Nephron progenitor cell (in vitro differentiated cells): ENCODE measurements at regions not wholly inside any gene's neighbourhood (a gene's known extent, or its start where the extent isn't known, plus 50 kb on each side); places are given as distances from the start of the nearest gene placed in this dataset.

Source experiments
- DNase-seq: peaks from one replicate; pipeline ENCODE4 v3.0.0; 2021
- H3K27ac Mint-ChIP-seq: 2 replicates; pipeline ENCODE4 v1.8.0; 2021; ENCODE audit warnings: mild to moderate bottlenecking, moderate library complexity, mixed read lengths
- H3K27me3 Mint-ChIP-seq: 2 replicates; pipeline ENCODE4 v1.8.0; 2021; ENCODE audit warnings: mild to moderate bottlenecking, low read depth, mixed read lengths; ENCODE audit not compliant: poor library complexity
- H3K36me3 Mint-ChIP-seq: 2 replicates; pipeline ENCODE4 v1.8.0; 2021; ENCODE audit warnings: low read depth, mixed read lengths
- H3K4me1 Mint-ChIP-seq: 2 replicates; pipeline ENCODE4 v1.8.0; 2021; ENCODE audit warnings: mixed read lengths
- H3K4me3 Mint-ChIP-seq: 2 replicates; pipeline ENCODE4 v1.8.0; 2021; ENCODE audit warnings: mild to moderate bottlenecking, moderate library complexity, mixed read lengths
- H3K9me3 Mint-ChIP-seq: 2 replicates; pipeline ENCODE4 v1.8.0; 2021; ENCODE audit warnings: mild to moderate bottlenecking, moderate library complexity, mixed read lengths
- TF ChIP-seq, protein P1 (sequence below): fragments of 200-600 bp; sonication (generic); IDR thresholded peaks from 2 replicates; pipeline ENCODE4 v1.5.0; 2021; ENCODE audit warnings: antibody characterized with exemption

DNA sequence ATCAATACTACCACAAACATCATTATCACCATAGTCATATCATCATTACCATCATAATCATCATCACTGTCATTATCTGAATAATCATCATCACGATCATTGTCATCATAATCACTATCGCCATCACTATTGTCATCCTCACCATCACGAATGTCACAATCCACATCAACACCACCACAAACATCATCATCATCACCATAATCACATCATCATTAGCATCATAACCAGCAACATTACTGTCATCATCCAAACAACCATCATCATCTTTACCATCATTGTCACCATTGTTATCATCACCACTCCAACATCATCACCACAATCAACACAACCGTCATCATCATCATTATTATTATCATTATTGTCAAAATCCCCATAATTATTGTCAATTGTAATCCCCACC lies 61.2 kb downstream of the MBD3L1 start:
- Mint-ChIP-seq H3K27me3 (no peaks in the 10 kb centered on the region), H3K27ac (no peak overlapping the region), H3K4me1 (no peaks in the 10 kb centered on the region), H3K36me3 (no peaks in the 10 kb centered on the region), H3K9me3 (no peaks in the 10 kb centered on the region), H3K4me3 (no peak overlapping the region)
- TF ChIP-seq, protein P1, sequence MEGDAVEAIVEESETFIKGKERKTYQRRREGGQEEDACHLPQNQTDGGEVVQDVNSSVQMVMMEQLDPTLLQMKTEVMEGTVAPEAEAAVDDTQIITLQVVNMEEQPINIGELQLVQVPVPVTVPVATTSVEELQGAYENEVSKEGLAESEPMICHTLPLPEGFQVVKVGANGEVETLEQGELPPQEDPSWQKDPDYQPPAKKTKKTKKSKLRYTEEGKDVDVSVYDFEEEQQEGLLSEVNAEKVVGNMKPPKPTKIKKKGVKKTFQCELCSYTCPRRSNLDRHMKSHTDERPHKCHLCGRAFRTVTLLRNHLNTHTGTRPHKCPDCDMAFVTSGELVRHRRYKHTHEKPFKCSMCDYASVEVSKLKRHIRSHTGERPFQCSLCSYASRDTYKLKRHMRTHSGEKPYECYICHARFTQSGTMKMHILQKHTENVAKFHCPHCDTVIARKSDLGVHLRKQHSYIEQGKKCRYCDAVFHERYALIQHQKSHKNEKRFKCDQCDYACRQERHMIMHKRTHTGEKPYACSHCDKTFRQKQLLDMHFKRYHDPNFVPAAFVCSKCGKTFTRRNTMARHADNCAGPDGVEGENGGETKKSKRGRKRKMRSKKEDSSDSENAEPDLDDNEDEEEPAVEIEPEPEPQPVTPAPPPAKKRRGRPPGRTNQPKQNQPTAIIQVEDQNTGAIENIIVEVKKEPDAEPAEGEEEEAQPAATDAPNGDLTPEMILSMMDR: no peak
- DNase-seq: no peak

DNA sequence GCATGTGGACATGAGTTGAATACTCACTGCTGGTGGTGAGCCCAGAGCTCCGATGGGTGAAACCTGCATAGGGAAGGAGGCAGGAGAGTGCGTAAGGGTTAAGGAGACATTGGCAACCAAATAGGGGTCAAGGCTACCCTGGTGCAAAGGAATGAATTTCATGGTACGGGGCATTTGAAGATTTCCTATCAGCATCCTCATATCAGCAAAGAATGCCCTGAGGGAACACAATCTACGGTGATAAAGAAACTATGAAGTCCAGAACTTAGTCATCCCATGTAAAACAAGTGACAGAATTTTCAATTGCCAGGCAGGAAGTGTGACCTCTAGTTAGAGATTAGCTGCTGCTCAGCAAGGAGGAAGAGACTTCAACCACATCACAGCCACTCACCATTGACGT lies 64.9 kb downstream of the MBD3L1 start:
- Mint-ChIP-seq H3K9me3 (no peaks in the 10 kb centered on the region), H3K27ac (no peak overlapping the region), H3K4me1 (no peaks in the 10 kb centered on the region), H3K36me3 (no peaks in the 10 kb centered on the region), H3K27me3 (no peaks in the 10 kb centered on the region), H3K4me3 (no peak overlapping the region)
- no peak for DNase-seq
- TF ChIP-seq, protein P1: no peak

DNA sequence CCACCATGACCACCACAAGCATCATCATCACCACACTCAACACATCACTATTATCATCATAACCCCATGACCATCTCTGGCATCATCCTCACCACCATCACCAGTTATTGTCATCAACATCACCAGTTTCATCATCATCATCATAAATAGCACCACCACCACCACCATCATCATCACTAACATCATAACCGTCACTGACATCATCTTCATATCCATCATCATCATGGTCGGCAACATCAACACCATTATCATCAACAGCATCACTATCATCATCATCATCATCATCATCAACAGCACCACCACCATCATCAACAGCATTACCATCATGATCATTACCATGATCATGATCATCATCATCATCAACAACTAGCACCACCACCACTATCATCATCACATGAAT lies 67.2 kb downstream of the MBD3L1 start:
- Mint-ChIP-seq H3K27ac (no peak overlapping the region), H3K9me3 (no peaks in the 10 kb centered on the region), H3K36me3 (no peaks in the 10 kb centered on the region), H3K27me3 (no peaks in the 10 kb centered on the region), H3K4me3 (no peak overlapping the region), H3K4me1 (no peaks in the 10 kb centered on the region)
- TF ChIP-seq, protein P1: no peak
- no peak for DNase-seq

DNA sequence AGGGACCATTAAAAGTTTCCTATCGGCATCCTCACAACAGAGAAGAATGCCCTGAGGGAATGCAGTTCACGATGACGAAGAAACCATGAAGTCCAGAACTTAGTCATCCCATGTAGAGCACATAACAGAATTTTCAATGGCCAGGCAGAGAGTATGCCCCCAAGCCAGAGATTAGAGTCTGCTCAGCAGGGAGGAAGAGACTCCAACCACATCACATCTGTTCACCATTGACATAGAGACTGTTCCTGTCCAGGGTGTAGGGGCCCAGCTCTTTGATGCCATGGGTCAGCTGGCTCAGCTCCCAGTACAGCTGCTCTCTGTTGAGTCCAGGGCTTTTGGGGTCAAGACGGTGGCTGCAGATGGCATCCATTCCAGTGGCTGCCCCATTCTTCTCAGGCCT lies 68.2 kb downstream of the MBD3L1 start:
- TF ChIP-seq, protein P1: no peak
- H3K9me3 Mint-ChIP-seq: no peaks in the 10 kb centered on the region
- no peaks in the 10 kb centered on the region for H3K36me3 Mint-ChIP-seq
- H3K4me1 Mint-ChIP-seq: no peaks in the 10 kb centered on the region
- no peak overlapping the region for H3K27ac Mint-ChIP-seq
- H3K4me3 Mint-ChIP-seq: no peak overlapping the region
- no peak for DNase-seq
- no peaks in the 10 kb centered on the region for H3K27me3 Mint-ChIP-seq

DNA sequence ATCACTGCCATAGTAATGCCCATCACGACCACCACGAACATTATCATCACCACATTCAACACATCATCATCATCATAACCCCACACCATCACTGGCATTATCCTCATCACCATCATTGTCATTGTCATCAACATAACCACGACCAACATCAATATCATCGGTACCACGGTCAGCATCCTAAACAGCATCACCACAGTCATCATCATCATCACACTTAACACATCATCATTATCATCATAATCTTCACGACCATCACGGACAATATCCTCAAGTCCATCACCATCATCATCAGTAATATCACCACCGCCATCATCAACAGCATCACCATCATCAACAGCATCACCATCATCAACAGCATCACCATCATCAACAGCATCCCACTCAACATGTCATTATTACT lies 70.3 kb downstream of the MBD3L1 start:
- H3K27ac Mint-ChIP-seq: no peak overlapping the region
- no peak for DNase-seq
- TF ChIP-seq, protein P1: no peak
- peaks cover 14% of the 10 kb centered on the region for H3K9me3 Mint-ChIP-seq
- H3K27me3 Mint-ChIP-seq: no peaks in the 10 kb centered on the region
- H3K4me3 Mint-ChIP-seq: no peak overlapping the region
- no peaks in the 10 kb centered on the region for H3K36me3 Mint-ChIP-seq
- no peaks in the 10 kb centered on the region for H3K4me1 Mint-ChIP-seq

DNA sequence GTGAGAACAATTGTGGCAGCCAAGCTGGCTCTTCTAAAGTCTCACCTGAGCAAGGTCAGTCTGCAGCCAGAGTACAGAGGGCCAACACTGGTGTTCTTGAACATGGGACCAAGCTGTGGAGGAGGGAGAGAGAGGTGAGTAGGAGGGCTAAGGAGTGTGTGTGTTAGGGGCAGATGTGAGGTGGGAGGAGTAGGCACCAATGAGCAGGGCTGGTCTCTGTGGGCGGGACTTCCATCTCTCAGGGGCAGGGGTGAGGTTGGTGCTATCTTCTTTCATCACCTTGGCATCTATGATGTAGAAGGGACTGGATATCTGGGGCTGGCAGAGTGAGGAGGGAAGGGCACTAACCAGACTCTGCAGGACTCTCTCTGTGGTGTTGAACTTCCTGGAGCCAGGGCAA lies 72.4 kb downstream of the MBD3L1 start:
- Mint-ChIP-seq H3K36me3 (no peaks in the 10 kb centered on the region), H3K4me3 (no peak overlapping the region), H3K27me3 (no peaks in the 10 kb centered on the region), H3K4me1 (no peaks in the 10 kb centered on the region), H3K9me3 (peaks cover 16% of the 10 kb centered on the region), H3K27ac (no peak overlapping the region)
- DNase-seq: no peak
- TF ChIP-seq, protein P1: no peak
